Kidney (tissue), 13 donors: ENCODE measurements at regions not wholly inside any gene's neighbourhood (a gene's known extent, or its start where the extent isn't known, plus 50 kb on each side); places are given as distances from the start of the nearest gene placed in this dataset.

ENCODE experiments used
- DNase-seq, 5 donors: peaks; one replicate each; pipeline ENCODE4 v3.0.0-alpha.2; 2013 to 2020
- FAIRE-seq: peaks from 2 replicates; lab custom pipeline; 2012; peaks lifted over from hg19 to GRCh38; lab: Jason Lieb, UNC
- H3K27ac ChIP-seq, 2 donors: one replicate each; pipeline ENCODE4 v1.7.0; 2013; ENCODE audit warnings: low read depth in 2 of 2, low read length in 2 of 2, inconsistent platforms in 1 of 2
- H3K27me3 ChIP-seq: one replicate; pipeline ENCODE4 v1.7.1; 2013; ENCODE audit warnings: low read length, inconsistent platforms; ENCODE audit not compliant: control insufficient read depth, insufficient read depth
- H3K36me3 ChIP-seq, 3 donors: one replicate each; pipeline versions ENCODE4 v1.7.0 to v1.7.1; 2013; ENCODE audit warnings: low read length in 3 of 3, control low read depth in 1 of 3, inconsistent platforms in 1 of 3; ENCODE audit not compliant: insufficient read depth in 3 of 3, control insufficient read depth in 2 of 3
- H3K4me1 ChIP-seq, 3 donors: one replicate each; pipeline versions ENCODE4 v1.7.0 to v1.7.1; 2013; ENCODE audit warnings: low read length in 3 of 3, inconsistent platforms in 1 of 3, low read depth in 1 of 3; ENCODE audit not compliant: control insufficient read depth in 2 of 3, insufficient read depth in 2 of 3
- H3K4me3 ChIP-seq, 3 donors: one replicate each; pipeline versions ENCODE4 v1.7.0 to v1.8.1; 2013; ENCODE audit warnings: low read length in 3 of 3, control low read depth in 1 of 3, inconsistent platforms in 1 of 3
- H3K9ac ChIP-seq, 3 donors: one replicate each; pipeline versions ENCODE4 v1.7.0 to v1.7.1; 2013; ENCODE audit warnings: low read length in 3 of 3, control low read depth in 1 of 3, inconsistent platforms in 1 of 3
- H3K9me3 ChIP-seq, 3 donors: one replicate each; pipeline versions ENCODE4 v1.7.0 to v1.7.1; 2013; ENCODE audit warnings: low read length in 3 of 3, control low read depth in 1 of 3, inconsistent platforms in 1 of 3; ENCODE audit not compliant: control insufficient read depth in 2 of 3, insufficient read depth in 1 of 3
- intact Hi-C: fragments of 100-400 bp; cut with DNase I; formaldehyde crosslinking; loops from one replicate; pipeline ENCODE4 v1.11.1; 2022
- TF ChIP-seq, protein P1 (sequence below): IDR thresholded peaks from 3 replicates; pipeline ENCODE4 v1.5.1; 2012; ENCODE audit warnings: mild to moderate bottlenecking, moderate library complexity, borderline replicate concordance; ENCODE audit not compliant: insufficient read depth; ENCODE audit errors: extremely low read depth
- donor health status: control.
- donor health status: control.
- donor health status: control.
- donor health status: control.
- donor health status: control.
- donor health status: DM: yes; HTN: yes; CAD: no.
- donor health status: Normal renal cell carcinoma (clear cell type).

DNA sequence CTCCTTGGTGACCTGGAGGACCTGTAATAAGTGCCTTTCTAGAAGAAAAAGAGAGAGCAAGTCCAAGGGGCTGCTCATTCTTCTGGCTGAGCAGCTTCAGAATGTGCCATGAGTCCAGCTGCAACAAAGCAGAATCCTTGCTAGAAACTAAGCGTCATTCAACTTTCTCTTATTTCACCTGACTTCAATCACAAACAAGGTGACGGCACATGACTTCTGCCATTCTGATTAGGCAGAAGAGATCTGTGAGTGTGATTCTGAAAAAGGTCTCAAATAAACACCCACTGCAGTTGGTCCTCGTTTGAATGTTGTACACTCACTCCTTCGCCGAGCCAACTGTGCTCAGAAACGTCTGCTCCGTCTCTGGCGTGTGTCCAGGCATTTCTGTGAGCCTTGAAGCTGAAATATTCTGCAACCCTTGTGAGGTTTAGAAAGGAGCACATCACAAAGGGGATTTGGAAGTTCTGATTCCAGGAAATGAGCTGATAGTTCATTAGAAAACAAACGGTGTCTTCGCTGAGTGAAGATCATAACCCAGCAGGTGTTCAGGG, 623.8 kb upstream of the KIRREL3 start:
- no peaks in the 10 kb centered on the region for H3K27me3 ChIP-seq
- no peak overlapping the region for H3K4me3 ChIP-seq
- no peak overlapping the region for H3K27ac ChIP-seq
- DNase-seq = peak in 1 of 5 donors; percentile 70
- no peaks in the 10 kb centered on the region for H3K9me3 ChIP-seq
- H3K9ac ChIP-seq = no peak overlapping the region
- TF ChIP-seq, protein P1, sequence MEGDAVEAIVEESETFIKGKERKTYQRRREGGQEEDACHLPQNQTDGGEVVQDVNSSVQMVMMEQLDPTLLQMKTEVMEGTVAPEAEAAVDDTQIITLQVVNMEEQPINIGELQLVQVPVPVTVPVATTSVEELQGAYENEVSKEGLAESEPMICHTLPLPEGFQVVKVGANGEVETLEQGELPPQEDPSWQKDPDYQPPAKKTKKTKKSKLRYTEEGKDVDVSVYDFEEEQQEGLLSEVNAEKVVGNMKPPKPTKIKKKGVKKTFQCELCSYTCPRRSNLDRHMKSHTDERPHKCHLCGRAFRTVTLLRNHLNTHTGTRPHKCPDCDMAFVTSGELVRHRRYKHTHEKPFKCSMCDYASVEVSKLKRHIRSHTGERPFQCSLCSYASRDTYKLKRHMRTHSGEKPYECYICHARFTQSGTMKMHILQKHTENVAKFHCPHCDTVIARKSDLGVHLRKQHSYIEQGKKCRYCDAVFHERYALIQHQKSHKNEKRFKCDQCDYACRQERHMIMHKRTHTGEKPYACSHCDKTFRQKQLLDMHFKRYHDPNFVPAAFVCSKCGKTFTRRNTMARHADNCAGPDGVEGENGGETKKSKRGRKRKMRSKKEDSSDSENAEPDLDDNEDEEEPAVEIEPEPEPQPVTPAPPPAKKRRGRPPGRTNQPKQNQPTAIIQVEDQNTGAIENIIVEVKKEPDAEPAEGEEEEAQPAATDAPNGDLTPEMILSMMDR = no peak
- no peaks in the 10 kb centered on the region for H3K36me3 ChIP-seq
- intact Hi-C loops = no loop called here
- no peaks in the 10 kb centered on the region for H3K4me1 ChIP-seq
- no peak for FAIRE-seq

DNA sequence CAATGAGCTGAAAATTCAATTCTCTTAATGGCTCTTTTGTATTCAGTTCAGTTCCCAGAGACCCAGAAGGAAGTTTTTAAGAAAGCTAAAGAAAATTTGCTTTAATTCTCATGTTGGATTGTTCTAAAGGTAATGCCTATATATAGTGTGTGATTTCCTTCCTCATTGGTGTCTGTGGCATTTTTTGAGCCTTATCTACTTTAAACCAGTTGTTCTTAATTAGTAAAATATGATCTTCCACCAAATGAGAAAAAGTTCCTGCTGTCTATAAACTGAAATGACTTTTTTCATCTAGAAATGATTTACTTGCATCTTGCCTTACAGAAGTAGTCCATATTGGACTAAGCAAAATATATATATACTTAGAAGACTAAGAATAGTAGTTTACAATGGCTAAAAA, 622.1 kb upstream of the KIRREL3 start:
- intact Hi-C loops = no loop called here
- H3K4me1 ChIP-seq = no peaks in the 10 kb centered on the region
- TF ChIP-seq, protein P1 = no peak
- H3K27me3 ChIP-seq = no peaks in the 10 kb centered on the region
- DNase-seq (no peak), FAIRE-seq (no peak)
- H3K4me3 ChIP-seq = no peak overlapping the region
- no peaks in the 10 kb centered on the region for H3K9me3 ChIP-seq
- no peak overlapping the region for H3K27ac ChIP-seq
- no peaks in the 10 kb centered on the region for H3K36me3 ChIP-seq
- no peak overlapping the region for H3K9ac ChIP-seq

DNA sequence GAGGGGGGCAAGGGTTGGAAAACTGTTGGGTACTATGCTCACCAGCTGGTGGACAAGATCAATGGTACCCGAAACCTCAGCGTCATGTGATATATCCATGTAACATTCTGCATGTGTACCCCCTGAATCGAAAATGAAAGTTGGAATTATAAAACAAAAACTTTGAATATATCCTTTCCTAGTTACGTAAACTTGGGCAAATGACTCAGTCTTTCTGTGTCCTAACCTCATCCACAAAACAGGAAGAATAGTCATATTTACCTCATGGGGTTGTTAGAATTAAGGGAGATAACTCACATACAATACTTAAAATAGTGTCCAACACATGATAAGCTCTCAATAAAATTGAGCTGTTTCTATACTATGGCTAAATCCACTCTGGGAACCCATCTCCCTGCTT, 620.1 kb upstream of the KIRREL3 start:
- Histone ChIP-seq H3K4me3 (no peak overlapping the region), H3K9ac (no peak overlapping the region), H3K27ac (no peak overlapping the region), H3K27me3 (no peaks in the 10 kb centered on the region), H3K4me1 (no peaks in the 10 kb centered on the region), H3K9me3 (no peaks in the 10 kb centered on the region), H3K36me3 (no peaks in the 10 kb centered on the region)
- DNase-seq = no peak
- FAIRE-seq = no peak
- intact Hi-C loops = no loop called here
- TF ChIP-seq, protein P1 = no peak

DNA sequence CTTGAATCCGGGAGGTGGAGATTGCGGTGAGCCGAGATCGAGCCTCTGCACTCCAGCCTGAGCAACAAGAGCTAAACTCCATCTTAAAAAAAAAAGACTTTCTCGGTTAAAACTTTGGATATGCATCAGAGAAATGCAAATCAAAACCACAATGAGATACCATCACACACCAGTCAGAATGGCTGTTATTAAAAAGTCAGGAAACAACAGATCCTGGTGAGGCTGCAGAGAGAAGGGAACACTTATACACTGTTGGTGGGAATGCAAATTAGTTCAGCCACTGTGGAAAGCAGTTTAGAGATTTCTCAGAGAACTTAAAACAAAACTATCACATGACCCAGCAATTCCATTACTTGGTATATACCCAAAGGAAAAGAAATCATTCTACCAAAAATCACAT, 619.4 kb upstream of the KIRREL3 start:
- H3K9me3 ChIP-seq = no peaks in the 10 kb centered on the region
- H3K27ac ChIP-seq = no peak overlapping the region
- TF ChIP-seq, protein P1 = no peak
- FAIRE-seq = no peak
- H3K27me3 ChIP-seq = no peaks in the 10 kb centered on the region
- no peaks in the 10 kb centered on the region for H3K4me1 ChIP-seq
- no peak overlapping the region for H3K9ac ChIP-seq
- no peak for DNase-seq
- no peaks in the 10 kb centered on the region for H3K36me3 ChIP-seq
- H3K4me3 ChIP-seq = no peak overlapping the region
- intact Hi-C loops = no loop called here
